BE2C (cell line): ENCODE measurements at regions not wholly inside any gene's neighbourhood (a gene's known extent, or its start where the extent isn't known, plus 50 kb on each side); places are given as distances from the start of the nearest gene placed in this dataset.

Experiments
- DNase-seq: peaks from one replicate; pipeline ENCODE4 v3.0.0-alpha.2; 2020
- H3K27me3 ChIP-seq: fragments of 250-450 bp; sonication (Bioruptor Pico); 2 replicates; pipeline ENCODE4 v1.5.1; 2020; ENCODE audit warnings: mild to moderate bottlenecking
- H3K36me3 ChIP-seq: fragments of 250-450 bp; sonication (Bioruptor Pico); 2 replicates; pipeline ENCODE4 v1.5.1; 2020; ENCODE audit warnings: mild to moderate bottlenecking
- H3K4me1 ChIP-seq: fragments of 250-450 bp; sonication (Bioruptor Pico); 2 replicates; pipeline ENCODE4 v1.5.1; 2020
- H3K4me3 ChIP-seq: 2 replicates; pipeline ENCODE4 v1.5.1; 2011; ENCODE audit warnings: low read depth, low read length
- H3K9me3 ChIP-seq: fragments of 250-450 bp; sonication (Bioruptor Pico); 2 replicates; pipeline ENCODE4 v1.5.1; 2020
- CTCF ChIP-seq: IDR thresholded peaks from 2 replicates; pipeline ENCODE4 v1.5.1; 2012; ENCODE audit warnings: mild to moderate bottlenecking, low read depth, low read length

GRCh38 chr20:57966620-57967019, 256.8 kb upstream of the PMEPA1 start:
- no peak for DNase-seq
- TF ChIP-seq CTCF: no peak
- no peaks in the 10 kb centered on the region for H3K36me3 ChIP-seq
- no peaks in the 10 kb centered on the region for H3K27me3 ChIP-seq
- peaks cover 6% of the 10 kb centered on the region for H3K4me1 ChIP-seq
- H3K4me3 ChIP-seq: no peak overlapping the region
- H3K9me3 ChIP-seq: no peaks in the 10 kb centered on the region; the same call in 1 of the 2 replicates

- Histone ChIP-seq H3K9me3 (no peaks in the 10 kb centered on the region), H3K36me3 (no peaks in the 10 kb centered on the region), H3K27me3 (no peaks in the 10 kb centered on the region), H3K4me3 (no peak overlapping the region), H3K4me1 (peaks cover 6% of the 10 kb centered on the region)
- TF ChIP-seq CTCF: no peak
- DNase-seq: no peak
These were observed 255.6 kb upstream of the PMEPA1 start for GRCh38 chr20:57965441-57965840.

GRCh38 chr20:57964011-57964862, 254.4 kb upstream of the PMEPA1 start:
- no peak for DNase-seq
- no peak overlapping the region for H3K4me3 ChIP-seq
- no peak for TF ChIP-seq CTCF
- no peaks in the 10 kb centered on the region for H3K36me3 ChIP-seq
- no peaks in the 10 kb centered on the region for H3K27me3 ChIP-seq
- H3K9me3 ChIP-seq: no peaks in the 10 kb centered on the region
- peaks cover 6% of the 10 kb centered on the region for H3K4me1 ChIP-seq

- Histone ChIP-seq H3K4me3 (no peak overlapping the region), H3K9me3 (no peaks in the 10 kb centered on the region), H3K36me3 (no peaks in the 10 kb centered on the region), H3K4me1 (no peaks in the 10 kb centered on the region; the same call in 1 of the 2 replicates), H3K27me3 (no peaks in the 10 kb centered on the region)
- TF ChIP-seq CTCF: no peak
- peak; percentile 34 for DNase-seq
These were observed 251.2 kb upstream of the PMEPA1 start for GRCh38 chr20:57960803-57961575.

- no peak for TF ChIP-seq CTCF
- Histone ChIP-seq H3K4me3 (no peak overlapping the region), H3K9me3 (peaks cover 4% of the 10 kb centered on the region; the same call in 1 of the 2 replicates), H3K27me3 (no peaks in the 10 kb centered on the region), H3K4me1 (no peaks in the 10 kb centered on the region; the same call in 1 of the 2 replicates), H3K36me3 (no peaks in the 10 kb centered on the region)
- DNase-seq: no peak
These were observed 249.8 kb upstream of the PMEPA1 start for GRCh38 chr20:57959589-57959988.
